ENCODE measurements at regions not wholly inside any gene's neighbourhood (a gene's known extent, or its start where the extent isn't known, plus 50 kb on each side); places are given as distances from the start of the nearest gene placed in this dataset.

GRCh38 chr9:89972535-89972934 is 367.7 kb downstream of the GADD45G start:
- TF ChIP-seq POLR2A (IDR thresholded peaks at IDR 0.05; ENCODE audit: low read length) (no peak), GATA1 (IDR thresholded peaks at IDR 0.05; ENCODE audit: low read depth, low read length) (no peak)
